ENCODE measurements at regions not wholly inside any gene's neighbourhood (a gene's known extent, or its start where the extent isn't known, plus 50 kb on each side); places are given as distances from the start of the nearest gene placed in this dataset.

DNA sequence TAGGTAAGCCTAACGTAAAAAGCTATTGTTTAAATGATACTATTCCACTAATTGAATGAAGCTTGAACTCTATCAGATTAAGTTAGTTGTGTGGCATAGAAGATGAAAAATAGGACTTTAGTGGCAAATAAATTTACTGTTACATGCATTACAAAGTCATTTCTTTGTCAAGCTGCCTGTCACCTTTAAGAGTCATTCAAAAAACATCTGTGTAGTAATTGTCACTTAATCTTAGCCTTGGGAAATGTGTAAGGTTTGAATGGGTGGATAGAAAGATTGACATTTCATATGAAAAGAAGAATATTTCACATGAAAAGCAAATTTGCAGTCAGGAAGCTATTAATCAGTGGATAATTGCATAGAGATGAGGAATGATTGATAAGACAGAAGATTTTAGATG is 473.5 kb downstream of the DNAH5 start:
- TF ChIP-seq, protein P1, sequence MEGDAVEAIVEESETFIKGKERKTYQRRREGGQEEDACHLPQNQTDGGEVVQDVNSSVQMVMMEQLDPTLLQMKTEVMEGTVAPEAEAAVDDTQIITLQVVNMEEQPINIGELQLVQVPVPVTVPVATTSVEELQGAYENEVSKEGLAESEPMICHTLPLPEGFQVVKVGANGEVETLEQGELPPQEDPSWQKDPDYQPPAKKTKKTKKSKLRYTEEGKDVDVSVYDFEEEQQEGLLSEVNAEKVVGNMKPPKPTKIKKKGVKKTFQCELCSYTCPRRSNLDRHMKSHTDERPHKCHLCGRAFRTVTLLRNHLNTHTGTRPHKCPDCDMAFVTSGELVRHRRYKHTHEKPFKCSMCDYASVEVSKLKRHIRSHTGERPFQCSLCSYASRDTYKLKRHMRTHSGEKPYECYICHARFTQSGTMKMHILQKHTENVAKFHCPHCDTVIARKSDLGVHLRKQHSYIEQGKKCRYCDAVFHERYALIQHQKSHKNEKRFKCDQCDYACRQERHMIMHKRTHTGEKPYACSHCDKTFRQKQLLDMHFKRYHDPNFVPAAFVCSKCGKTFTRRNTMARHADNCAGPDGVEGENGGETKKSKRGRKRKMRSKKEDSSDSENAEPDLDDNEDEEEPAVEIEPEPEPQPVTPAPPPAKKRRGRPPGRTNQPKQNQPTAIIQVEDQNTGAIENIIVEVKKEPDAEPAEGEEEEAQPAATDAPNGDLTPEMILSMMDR (IDR thresholded peaks at IDR 0.05): no peak
- no peak for TF ChIP-seq POLR2A (IDR thresholded peaks at IDR 0.05)

All from Peyer's patch (tissue), 4 donors.